ENCODE measurements at regions not wholly inside any gene's neighbourhood (a gene's known extent, or its start where the extent isn't known, plus 50 kb on each side); places are given as distances from the start of the nearest gene placed in this dataset.

GRCh38 chr6:84489598-84489997 lies 262.2 kb upstream of the CEP162 start:
- TF ChIP-seq POLR2A (IDR thresholded peaks at IDR 0.05) (no peak), CTCF (IDR thresholded peaks at IDR 0.05) (no peak)
